HG03439 (cell line): ENCODE measurements at regions not wholly inside any gene's neighbourhood (a gene's known extent, or its start where the extent isn't known, plus 50 kb on each side); places are given as distances from the start of the nearest gene placed in this dataset.

Experiments
- ATAC-seq: cut with Tn5 transposase; IDR thresholded peaks from one replicate; pipeline ENCODE4 v1.9.1; 2021; ENCODE audit warnings: mild to moderate bottlenecking, moderate library complexity; ENCODE audit not compliant: unreplicated experiment

- no peak for ATAC-seq
Observed at GRCh38 chr9:73643379-73644013, 491.8 kb downstream of the ANXA1 start.

DNA sequence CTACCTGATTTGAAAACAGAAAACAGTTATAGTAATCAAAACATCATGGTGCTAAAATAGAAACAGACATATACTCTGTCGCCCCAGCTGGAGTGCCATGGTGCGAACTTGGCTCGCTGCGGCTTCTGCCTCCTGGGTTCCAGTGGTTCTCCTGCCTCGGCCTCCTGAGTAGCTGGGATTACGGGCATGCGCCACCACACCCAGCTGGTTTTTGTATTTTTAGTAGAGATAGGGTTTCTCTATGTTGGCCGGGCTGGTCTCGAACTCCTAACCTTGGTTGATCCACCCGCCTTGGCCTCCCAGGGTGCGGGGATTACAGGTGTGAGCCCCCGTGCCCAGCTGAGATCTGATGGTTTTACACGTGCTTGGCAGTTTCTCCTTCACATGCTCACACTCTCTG, 495.9 kb downstream of the ANXA1 start:
- no peak for ATAC-seq

- ATAC-seq, result no peak
Observed at GRCh38 chr9:73649552-73649951, 497.9 kb downstream of the ANXA1 start.

DNA sequence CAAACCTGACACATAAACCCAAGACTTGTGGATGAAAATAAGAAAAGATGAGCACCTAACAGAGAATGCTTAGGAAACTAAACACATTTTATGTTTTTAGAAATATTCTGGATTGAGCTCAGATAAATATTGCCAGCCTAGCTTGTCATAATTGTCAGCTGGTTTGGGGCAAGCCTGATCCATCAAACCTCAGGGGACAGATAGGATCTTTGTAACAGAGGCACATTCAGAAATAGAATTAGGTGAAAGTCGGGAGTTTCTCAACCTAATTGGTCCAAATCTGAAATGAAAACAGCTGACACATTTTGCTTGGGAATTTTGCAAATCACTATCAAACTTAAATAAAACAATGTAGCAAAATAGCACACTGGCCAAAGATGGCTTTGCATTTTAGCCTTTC, 503.7 kb downstream of the ANXA1 start:
- ATAC-seq, result no peak

DNA sequence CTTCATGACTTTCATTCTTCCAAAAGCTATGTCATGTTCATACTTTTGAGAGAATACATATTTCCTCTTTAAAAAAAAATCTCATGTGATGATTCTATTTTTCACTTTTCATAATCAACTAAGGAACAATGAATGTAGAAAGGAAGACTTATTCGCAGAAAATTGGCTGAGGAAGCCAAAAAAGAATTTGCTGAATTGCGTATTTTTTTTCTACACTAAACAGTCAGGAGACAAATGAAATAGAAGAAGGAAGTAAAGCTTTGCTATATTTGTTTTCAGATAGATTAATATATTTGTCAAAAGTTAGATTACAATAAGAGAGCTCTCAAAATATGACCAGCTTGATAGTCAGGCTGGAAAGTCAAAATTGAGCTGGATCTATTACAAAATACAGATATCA, 504.2 kb downstream of the ANXA1 start:
- no peak for ATAC-seq

DNA sequence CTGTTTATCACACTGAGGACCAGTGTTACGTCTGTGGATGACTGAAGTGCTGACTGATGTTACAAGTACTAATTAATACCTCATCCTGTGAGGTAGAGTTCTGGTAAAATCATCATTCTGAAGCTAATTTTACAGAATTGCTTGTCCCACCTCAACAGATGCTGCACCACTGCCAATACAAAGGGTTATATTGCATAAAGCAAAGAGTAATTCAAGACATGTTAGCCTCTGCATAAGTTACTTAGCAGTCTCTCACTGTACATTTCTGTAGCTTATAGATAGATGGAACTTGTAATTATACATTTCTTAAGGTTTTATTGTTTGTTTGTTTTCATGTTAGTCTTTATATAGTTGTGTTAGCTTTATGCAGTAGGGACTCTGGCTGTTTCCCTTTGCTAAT, 513.6 kb downstream of the ANXA1 start:
- ATAC-seq, result no peak

GRCh38 chr9:73667749-73668148, 516.1 kb downstream of the ANXA1 start:
- ATAC-seq, result no peak

DNA sequence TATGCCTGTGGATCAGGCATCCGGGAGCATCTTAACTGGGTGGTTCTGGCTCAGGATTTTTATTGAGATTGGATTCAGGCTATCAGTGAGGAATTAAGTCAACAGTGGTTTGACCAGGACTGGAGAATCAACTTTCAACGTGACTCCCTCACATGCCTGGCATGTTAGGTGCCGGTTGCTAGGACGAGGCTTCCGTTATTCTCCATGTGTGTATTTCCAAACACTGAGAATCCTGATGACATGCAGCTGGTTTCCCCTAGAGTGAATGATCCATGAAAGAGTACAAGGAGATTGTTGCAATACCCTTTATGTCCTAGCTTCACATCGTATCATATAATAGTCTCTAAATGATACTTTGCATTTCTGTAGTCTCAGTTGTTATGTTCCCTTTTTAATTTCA, 529.2 kb downstream of the ANXA1 start:
- no peak for ATAC-seq

- ATAC-seq, result no peak
Observed at GRCh38 chr9:73682789-73683188, 531.1 kb downstream of the ANXA1 start.

DNA sequence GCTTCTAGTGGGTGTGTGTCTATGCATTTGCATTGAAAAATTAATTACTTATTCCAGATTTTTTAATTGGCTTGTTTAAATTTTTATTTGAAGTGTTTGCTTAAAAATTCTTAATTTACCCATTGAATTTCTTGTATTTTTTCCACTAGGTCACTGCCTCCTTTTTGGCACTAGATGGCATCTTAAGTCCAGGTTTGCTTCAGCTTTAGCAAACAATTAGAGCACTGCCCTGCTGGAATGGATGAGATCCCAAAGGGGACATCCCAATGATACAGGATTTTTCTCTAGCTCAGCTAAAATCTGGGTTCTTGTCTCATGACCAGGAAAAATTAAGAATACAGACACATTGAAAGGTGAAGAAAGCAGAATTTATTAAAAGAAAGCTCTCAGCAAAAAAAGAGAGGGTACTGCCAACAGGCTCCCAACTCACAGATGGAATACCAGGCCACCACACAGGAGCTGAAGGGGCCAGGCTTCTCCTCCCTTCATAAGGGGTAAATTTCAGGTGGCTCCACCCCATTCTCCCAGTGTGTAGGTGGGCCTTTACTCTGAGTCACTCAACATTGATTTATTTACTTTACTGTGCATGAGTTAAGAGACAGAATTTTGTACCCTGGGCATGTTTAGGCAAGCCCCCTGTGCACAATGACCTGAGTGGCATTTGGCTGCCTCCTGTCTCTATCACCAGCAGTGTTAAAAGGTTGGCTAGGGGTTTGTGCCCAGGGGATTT, 532.4 kb downstream of the ANXA1 start:
- peak; percentile 55 for ATAC-seq

DNA sequence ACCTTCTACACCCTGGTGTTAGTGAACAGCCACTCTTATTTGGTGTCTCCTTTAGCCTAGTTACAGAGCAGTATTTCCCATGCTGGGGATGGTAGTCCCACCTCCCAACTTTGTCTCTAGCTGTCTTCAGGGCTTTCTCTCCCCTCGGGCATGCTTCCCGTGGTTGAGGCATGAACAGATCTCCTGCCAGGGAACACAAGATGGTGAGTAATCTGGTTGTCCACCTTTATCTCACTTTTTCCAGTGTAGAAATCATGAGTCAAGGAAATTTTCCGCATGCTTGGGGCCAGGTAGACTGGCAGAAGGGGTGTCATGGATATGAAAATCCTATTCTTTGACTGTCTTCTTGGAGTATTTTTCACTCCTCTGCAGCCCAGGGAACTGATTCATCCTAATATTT, 532.9 kb downstream of the ANXA1 start:
- peak; percentile 14 for ATAC-seq

DNA sequence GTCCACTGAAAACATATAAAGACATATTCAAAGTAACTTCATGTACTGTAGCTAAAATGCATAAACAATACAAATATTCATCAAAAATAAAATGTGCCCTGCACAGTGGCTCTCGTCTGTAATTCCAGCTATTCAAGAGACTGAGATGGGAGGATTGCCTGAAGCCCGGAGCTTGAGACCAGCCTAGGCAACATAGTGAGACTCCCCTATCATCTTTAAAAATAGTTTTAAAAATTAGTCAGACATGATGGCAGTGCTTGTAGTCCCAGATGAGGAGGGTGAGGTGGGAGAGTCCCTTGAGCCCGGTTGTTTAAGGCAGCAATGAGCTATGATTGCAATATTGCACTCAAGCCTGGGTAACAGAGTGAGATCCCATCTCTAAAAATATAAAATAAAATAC, 534.1 kb downstream of the ANXA1 start:
- no peak for ATAC-seq

DNA sequence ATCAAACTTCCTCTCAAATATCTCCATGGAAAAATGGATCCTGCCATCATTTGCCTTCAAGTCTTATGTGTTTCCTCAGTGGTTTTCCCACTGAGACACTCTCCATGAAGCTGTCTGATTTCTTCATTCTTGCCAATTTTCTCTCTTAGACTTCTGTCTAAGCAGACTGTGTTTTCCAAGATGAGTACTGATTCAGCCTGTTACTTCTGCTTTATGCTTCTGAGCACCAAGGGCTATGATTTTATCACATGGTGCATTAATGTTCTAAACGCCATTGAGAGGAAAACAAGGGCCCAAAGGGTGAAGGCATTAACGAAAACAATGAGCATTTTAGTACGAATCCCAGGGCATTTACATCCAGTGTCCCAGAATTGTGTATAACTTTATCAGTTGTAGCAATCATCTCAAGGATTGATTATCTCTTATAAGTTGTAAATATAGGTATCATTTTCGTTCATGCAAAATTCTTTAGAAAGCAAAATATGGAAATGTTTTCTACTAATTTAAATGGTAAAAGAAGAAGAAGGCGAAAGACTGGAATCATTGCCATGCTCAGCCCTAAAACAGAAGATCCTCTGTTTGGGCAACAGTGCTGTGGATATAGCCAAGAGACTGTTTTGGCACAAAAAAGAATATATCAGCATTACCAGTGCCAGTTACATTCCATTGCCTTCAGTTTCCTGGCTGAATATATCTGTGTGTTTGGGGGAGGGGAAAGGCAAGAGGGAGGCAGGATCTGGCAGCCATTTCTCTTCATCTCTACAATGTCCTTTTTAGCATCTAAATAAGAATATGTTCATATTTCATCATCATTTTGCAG, 537.6 kb downstream of the ANXA1 start:
- ATAC-seq, result no peak

DNA sequence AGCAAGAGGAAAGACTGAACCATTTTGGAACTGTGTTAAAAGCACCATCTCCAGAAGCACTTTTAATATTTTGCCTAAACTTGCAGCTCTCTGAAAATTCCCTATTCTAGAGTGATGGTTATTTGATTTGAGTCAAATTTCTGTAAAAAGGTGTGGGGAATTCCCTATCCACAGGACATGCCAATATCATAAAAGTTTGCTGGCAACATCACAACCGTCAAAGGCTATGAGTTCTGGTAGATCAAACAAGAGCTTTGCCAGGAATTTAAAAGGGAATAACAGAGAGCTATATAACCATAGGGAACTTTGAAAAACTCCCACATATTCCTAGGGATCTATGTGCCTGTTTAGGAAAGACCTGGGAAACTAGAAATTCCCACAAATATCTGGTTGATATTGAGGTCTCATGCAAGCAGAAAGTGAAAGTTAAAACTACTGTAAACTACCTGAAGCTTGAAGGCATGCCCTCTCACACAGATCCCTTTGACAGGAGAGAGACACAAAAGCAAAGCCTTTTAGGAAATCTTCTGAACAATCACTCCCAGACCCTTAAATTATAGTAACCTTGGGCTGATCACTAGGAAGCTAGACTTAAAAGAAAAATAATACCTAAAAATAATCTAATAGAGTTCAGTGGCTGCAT, 549.9 kb downstream of the ANXA1 start:
- ATAC-seq, result no peak

- ATAC-seq, result no peak
Observed at GRCh38 chr9:73714294-73714693, 562.6 kb downstream of the ANXA1 start.

GRCh38 chr9:73715591-73715990, 563.9 kb downstream of the ANXA1 start:
- ATAC-seq, result no peak

DNA sequence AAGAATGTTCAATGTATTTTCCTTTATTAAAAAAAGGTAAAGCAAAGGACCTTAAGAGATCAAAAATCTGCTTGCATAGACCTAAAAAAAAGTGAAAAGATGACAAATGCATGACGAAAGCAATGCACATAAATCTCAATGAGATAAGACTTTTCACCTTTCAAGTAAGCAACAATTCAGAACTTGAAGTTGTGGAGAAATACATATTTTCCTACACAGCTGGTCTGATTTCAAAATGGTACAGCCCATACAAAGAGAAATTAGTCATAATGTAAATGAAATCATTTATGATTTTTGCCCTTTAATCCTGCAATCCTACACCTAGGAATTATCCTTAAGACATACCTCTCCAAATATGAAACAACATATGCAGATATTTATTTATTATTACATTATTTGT, 568.0 kb downstream of the ANXA1 start:
- ATAC-seq, result no peak

- no peak for ATAC-seq
Observed at GRCh38 chr9:73720601-73721000, 568.9 kb downstream of the ANXA1 start.

DNA sequence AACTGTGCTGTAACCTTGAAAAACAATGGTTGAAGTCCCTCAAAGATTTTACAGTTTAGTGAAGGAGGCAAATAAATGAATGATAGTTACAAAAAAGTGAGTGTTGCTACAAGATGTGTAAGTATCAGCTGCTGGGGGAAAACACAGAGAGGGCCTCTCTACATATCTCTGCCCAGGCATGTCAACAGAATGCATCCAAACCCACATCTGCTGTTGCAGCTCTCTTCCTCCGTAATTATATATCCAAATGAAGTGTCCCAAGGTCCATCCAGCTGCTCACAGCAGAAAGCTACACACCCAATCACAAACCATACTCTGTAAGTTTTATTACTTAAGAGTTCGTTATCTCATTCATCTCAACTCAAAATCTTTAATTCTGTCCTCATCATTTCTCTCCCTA, 584.6 kb downstream of the ANXA1 start:
- no peak for ATAC-seq

DNA sequence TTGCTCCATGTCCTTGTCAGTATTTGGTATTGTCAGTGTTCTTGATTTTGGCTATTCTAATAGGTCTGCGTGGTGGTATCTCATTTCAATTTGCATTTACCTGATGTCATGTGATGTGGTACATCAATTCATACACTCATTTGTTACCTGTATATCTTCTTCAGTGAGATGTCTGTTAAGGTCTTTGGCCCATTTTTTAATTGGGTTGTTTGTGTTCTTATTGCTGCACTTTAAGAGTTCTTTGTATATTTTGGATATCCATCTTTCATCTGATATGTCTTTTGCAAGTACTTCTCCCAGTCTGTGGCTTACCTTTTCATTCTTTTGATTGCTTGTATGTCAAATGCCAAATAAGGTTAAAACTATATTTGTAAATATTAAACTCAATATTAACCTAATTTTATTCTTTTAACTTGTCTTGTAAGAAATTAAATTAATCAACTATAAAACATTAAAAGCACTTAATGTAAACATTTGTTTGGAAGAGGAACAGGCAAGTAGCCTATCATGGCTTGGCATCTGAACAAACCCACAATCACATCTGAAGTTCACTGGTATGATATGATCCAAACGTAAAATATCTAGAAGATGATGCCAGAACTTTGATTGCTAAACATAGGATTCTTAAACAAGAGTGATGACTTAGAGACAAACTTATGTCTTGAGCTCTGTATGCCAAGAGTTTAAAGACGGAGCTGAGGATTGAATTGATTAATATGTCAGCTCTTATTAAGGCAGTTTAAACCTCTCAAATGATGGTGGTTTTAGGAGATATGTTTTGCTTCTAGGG, 587.3 kb downstream of the ANXA1 start:
- no peak for ATAC-seq

- ATAC-seq, result no peak
Observed at GRCh38 chr9:73741316-73741715, 589.7 kb downstream of the ANXA1 start.
